GM10248 (cell line): ENCODE measurements at regions not wholly inside any gene's neighbourhood (a gene's known extent, or its start where the extent isn't known, plus 50 kb on each side); places are given as distances from the start of the nearest gene placed in this dataset.

Source experiments
- CTCF ChIA-PET: fragments of 300-600 bp; sonication (Branson Sonifier 250); formaldehyde crosslinking; extraction: SDS; loops from one replicate; lab custom pipeline; 2021; ENCODE audit warnings: antibody characterized with exemption; lab: Yijun Ruan, JAX
- POLR2A ChIA-PET: fragments of 350-650 bp; sonication (Branson Sonifier 250); formaldehyde crosslinking; extraction: SDS; loops from one replicate; lab custom pipeline; 2020; ENCODE audit warnings: antibody characterized with exemption; lab: Yijun Ruan, JAX
- DNase-seq: peaks from one replicate; pipeline ENCODE4 v3.0.0; 2012; ENCODE audit errors: extremely low spot score
- TF ChIP-seq, protein P1 (sequence below): IDR thresholded peaks from 2 replicates; pipeline ENCODE4 v1.5.1; 2012; ENCODE audit warnings: mild to moderate bottlenecking, low read depth; ENCODE audit errors: extremely low read depth, missing control alignments, control extremely low read depth

DNA sequence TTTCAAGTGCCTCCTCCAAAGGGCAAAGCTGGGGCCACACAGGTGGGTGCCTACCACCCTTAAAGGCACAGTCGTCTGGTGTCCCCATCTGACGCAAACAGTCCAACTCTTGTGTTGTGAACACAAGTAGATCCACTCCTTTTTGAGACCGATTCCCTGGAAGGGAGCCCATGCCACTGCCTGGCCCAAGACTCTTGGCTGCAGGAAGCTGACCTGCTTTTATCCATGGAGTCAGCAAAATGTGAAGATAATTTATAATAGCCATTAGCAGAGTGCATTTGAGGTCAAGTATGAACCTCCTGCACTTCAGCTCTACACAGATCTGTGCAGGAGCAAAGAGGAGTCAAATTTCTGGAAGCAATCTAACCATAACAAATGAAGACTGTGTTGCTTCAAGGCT is 68.5 kb downstream of the ADM start:
- TF ChIP-seq, protein P1, sequence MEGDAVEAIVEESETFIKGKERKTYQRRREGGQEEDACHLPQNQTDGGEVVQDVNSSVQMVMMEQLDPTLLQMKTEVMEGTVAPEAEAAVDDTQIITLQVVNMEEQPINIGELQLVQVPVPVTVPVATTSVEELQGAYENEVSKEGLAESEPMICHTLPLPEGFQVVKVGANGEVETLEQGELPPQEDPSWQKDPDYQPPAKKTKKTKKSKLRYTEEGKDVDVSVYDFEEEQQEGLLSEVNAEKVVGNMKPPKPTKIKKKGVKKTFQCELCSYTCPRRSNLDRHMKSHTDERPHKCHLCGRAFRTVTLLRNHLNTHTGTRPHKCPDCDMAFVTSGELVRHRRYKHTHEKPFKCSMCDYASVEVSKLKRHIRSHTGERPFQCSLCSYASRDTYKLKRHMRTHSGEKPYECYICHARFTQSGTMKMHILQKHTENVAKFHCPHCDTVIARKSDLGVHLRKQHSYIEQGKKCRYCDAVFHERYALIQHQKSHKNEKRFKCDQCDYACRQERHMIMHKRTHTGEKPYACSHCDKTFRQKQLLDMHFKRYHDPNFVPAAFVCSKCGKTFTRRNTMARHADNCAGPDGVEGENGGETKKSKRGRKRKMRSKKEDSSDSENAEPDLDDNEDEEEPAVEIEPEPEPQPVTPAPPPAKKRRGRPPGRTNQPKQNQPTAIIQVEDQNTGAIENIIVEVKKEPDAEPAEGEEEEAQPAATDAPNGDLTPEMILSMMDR = no peak
- CTCF ChIA-PET = no interaction called here
- POLR2A ChIA-PET = no interaction called here
- no peak for DNase-seq

- no peak for DNase-seq
- ChIA-PET CTCF (no interaction called here), POLR2A (no interaction called here)
- TF ChIP-seq, protein P1 = no peak
Measured at GRCh38 chr11:10373929-10374328, 69.1 kb downstream of the ADM start.

- DNase-seq = no peak
- ChIA-PET POLR2A (no interaction called here), CTCF (interaction anchor here (1.8 to 8.8 kb wide), 2 partner anchors 7 to 32 kb away, joined by 7 to 63 read pairs; no protein-coding TSS in a partner anchor)
- TF ChIP-seq, protein P1 = no peak
Measured at GRCh38 chr11:10374386-10374785, 69.5 kb downstream of the ADM start.

DNA sequence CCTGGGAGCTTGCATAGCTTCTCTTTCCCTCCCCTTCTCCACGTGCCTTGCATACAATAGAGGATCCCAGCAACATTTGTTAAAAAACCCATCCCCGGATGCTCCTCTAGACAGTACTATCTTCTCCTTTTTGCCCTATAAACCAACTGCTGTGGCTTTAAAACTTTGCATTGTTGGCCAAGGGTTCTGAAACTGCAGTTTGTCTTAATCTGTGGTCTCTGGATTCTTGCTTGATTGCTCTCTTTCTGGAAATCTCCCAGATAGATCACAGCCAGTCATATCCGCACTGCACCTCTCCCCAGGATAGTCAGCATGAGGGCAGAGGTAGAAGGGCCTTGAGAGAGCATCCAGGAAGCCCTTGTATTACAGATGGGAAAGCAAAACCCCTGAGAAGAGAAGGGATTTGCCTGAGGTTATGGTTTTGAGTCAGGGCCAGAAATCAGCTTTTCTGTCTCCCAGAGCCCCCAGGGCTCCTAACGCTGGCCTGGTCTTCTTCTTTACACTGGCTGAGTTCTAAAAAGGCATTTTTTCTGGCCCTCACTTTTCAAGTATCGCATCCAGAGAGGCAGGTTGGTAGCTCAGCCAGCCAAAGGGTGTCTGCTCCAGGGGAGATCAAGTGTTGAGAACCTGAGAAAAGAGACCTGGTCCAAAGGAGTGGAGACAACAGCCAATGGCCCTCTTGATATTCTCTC is 70.6 kb downstream of the ADM start:
- TF ChIP-seq, protein P1 = no peak
- CTCF ChIA-PET = interaction anchor here (1.4 to 8.8 kb wide), 3 partner anchors 8 to 46 kb away, joined by 3 to 63 read pairs (median 7); no protein-coding TSS in a partner anchor
- no peak for DNase-seq
- POLR2A ChIA-PET = no interaction called here

GRCh38 chr11:10376061-10376460 is 71.2 kb downstream of the ADM start:
- no peak for DNase-seq
- TF ChIP-seq, protein P1 = no peak
- POLR2A ChIA-PET = no interaction called here
- CTCF ChIA-PET = interaction anchor here (1.4 to 8.8 kb wide), 3 partner anchors 9 to 47 kb away, joined by 3 to 63 read pairs (median 7); no protein-coding TSS in a partner anchor

GRCh38 chr11:10377183-10377582 is 72.3 kb downstream of the ADM start:
- CTCF ChIA-PET = interaction anchor here (8.8 kb wide), 1 partner anchor 10 kb away, joined by 63 read pairs; no protein-coding TSS in a partner anchor
- TF ChIP-seq, protein P1 = no peak
- POLR2A ChIA-PET = no interaction called here
- DNase-seq = no peak
